SK-N-SH treated with all-trans-retinoic acid at 6 μM for 48 hours (cell line): ENCODE measurements at regions not wholly inside any gene's neighbourhood (a gene's known extent, or its start where the extent isn't known, plus 50 kb on each side); places are given as distances from the start of the nearest gene placed in this dataset.
"Not testable (repeated sequence)": the region's sequence is repeated elsewhere in the genome, so short reads cannot be mapped to it uniquely, and the experiment has no call there.

ENCODE experiments used
- BACH2 ChIP-seq: fragments of 250-450 bp; sonication (Bioruptor Pico); IDR thresholded peaks from 2 replicates; pipeline ENCODE4 v1.9.0; 2021; ENCODE audit warnings: mild to moderate bottlenecking, borderline replicate concordance
- GLIS3 ChIP-seq: fragments of 250-450 bp; sonication (Bioruptor Pico); IDR thresholded peaks from 2 replicates; pipeline ENCODE4 v1.5.0; 2020; ENCODE audit warnings: mild to moderate bottlenecking, moderate library complexity
- OSR1 ChIP-seq: fragments of 250-450 bp; sonication (Bioruptor Pico); IDR thresholded peaks from 2 replicates; pipeline ENCODE4 v1.8.0; 2022; ENCODE audit warnings: moderate library complexity, mild to moderate bottlenecking, inconsistent platforms
- RARB ChIP-seq: fragments of 250-450 bp; sonication (Bioruptor Pico); IDR thresholded peaks from 2 replicates; pipeline ENCODE4 v1.8.0; 2021; ENCODE audit warnings: mild to moderate bottlenecking, moderate library complexity
- TCF4 ChIP-seq: fragments of 250-450 bp; sonication (Bioruptor Pico); IDR thresholded peaks from 2 replicates; pipeline ENCODE4 v1.8.0; 2021; ENCODE audit warnings: mild to moderate bottlenecking, moderate library complexity, borderline replicate concordance
- ZNF70 ChIP-seq: fragments of 450-650 bp; formaldehyde crosslinking; IDR thresholded peaks from 2 replicates; pipeline ENCODE4 v1.5.0; 2020; ENCODE audit warnings: mild to moderate bottlenecking, moderate library complexity
- ZNF8 ChIP-seq: fragments of 450-650 bp; formaldehyde crosslinking; IDR thresholded peaks from 2 replicates; pipeline ENCODE4 v1.5.0; 2020; ENCODE audit warnings: mild to moderate bottlenecking, moderate library complexity

DNA sequence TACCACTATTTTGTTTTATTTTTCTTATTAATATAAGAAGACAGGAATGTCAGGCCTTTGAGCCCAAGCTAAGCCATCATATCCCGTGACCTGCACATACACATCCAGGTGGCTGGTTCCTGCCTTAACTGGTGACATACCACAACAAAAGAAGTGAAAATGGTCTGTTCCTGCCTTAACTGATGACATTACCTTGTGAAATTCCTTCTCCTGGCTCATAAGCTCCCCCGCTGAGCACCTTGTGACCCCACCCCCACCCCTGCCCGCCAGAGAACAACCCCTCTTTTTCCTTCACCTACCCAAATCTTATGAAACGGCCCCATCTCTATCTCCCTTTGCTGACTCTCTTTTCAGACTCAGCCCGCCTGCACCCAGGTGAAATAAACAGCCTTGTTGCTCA lies 277.5 kb upstream of the PTPRD start:
- TF ChIP-seq ZNF70 (CRISPR knock-in tag); BACH2 (CRISPR knock-in tag); ZNF8 (CRISPR knock-in tag); OSR1 (CRISPR knock-in tag); RARB (CRISPR knock-in tag); TCF4 (CRISPR knock-in tag); GLIS3: not testable (repeated sequence)
